CD4-positive, CD25-positive, alpha-beta regulatory T cell (primary cell): ENCODE measurements at regions not wholly inside any gene's neighbourhood (a gene's known extent, or its start where the extent isn't known, plus 50 kb on each side); places are given as distances from the start of the nearest gene placed in this dataset.
"Not testable (repeated sequence)": the region's sequence is repeated elsewhere in the genome, so short reads cannot be mapped to it uniquely, and the experiment has no call there.

Experiments
- ATAC-seq, 2 donors: fragments of 150-1000 bp; cut with Tn5 transposase; one replicate each; pipeline ENCODE4 v1.10.0; 2021; ENCODE audit warnings: low read depth in 2 of 2, moderate number of reproducible peaks in 2 of 2, moderate library complexity in 1 of 2
- DNase-seq, 3 donors: peaks; one replicate each; pipeline versions ENCODE4 v3.0.0 to v3.0.0-alpha.2; 2012 to 2022; ENCODE audit warnings: mixed read lengths in 1 of 3
- H3K27ac ChIP-seq: one replicate; pipeline ENCODE4 v1.7.0; 2013; ENCODE audit warnings: mild to moderate bottlenecking, low read length; ENCODE audit not compliant: insufficient read depth, poor library complexity, severe bottlenecking
- H3K27me3 ChIP-seq: one replicate; pipeline ENCODE4 v1.7.0; 2013; ENCODE audit warnings: low read length; ENCODE audit not compliant: control insufficient read depth, insufficient read depth
- H3K36me3 ChIP-seq: one replicate; pipeline ENCODE4 v1.7.0; 2013; ENCODE audit warnings: mild to moderate bottlenecking, low read length, moderate library complexity; ENCODE audit not compliant: control insufficient read depth, insufficient read depth
- H3K4me1 ChIP-seq: 2 replicates; pipeline ENCODE4 v1.7.0; 2013; ENCODE audit warnings: mild to moderate bottlenecking, low read length; ENCODE audit not compliant: insufficient read depth, control insufficient read depth, poor library complexity, severe bottlenecking
- H3K4me3 ChIP-seq: one replicate; pipeline ENCODE4 v1.7.0; 2013; ENCODE audit warnings: low read depth, mild to moderate bottlenecking, low read length, moderate library complexity
- H3K9me3 ChIP-seq, 2 experiments: 1 replicate in 1 of 2; 2 replicates in 1 of 2; pipeline ENCODE4 v1.7.0; 2013; ENCODE audit warnings: low read length in 2 of 2, mild to moderate bottlenecking in 1 of 2, moderate library complexity in 1 of 2; ENCODE audit not compliant: control insufficient read depth in 2 of 2
- H3K27ac Mint-ChIP-seq, 3 donors: one replicate each; pipeline ENCODE4 v1.8.0; 2020 to 2022; ENCODE audit warnings: mild to moderate bottlenecking in 3 of 3, mixed read lengths in 3 of 3, moderate library complexity in 2 of 3
- H3K27me3 Mint-ChIP-seq: one replicate; pipeline ENCODE4 v1.8.0; 2022; ENCODE audit warnings: mild to moderate bottlenecking, mixed read lengths
- H3K36me3 Mint-ChIP-seq: one replicate; pipeline ENCODE4 v1.8.0; 2020; ENCODE audit warnings: mixed read lengths
- H3K4me1 Mint-ChIP-seq, 4 donors: one replicate each; pipeline ENCODE4 v1.8.0; 2020 to 2022; ENCODE audit warnings: mixed read lengths in 4 of 4, mild to moderate bottlenecking in 1 of 4
- H3K4me3 Mint-ChIP-seq, 4 donors: one replicate each; pipeline ENCODE4 v1.8.0; 2020 to 2022; ENCODE audit warnings: mild to moderate bottlenecking in 4 of 4, mixed read lengths in 4 of 4, moderate library complexity in 3 of 4
- H3K9me3 Mint-ChIP-seq, 7 donors: one replicate each; pipeline ENCODE4 v1.8.0; 2020 to 2022; ENCODE audit warnings: mixed read lengths in 7 of 7, mild to moderate bottlenecking in 3 of 7, moderate library complexity in 2 of 7

DNA sequence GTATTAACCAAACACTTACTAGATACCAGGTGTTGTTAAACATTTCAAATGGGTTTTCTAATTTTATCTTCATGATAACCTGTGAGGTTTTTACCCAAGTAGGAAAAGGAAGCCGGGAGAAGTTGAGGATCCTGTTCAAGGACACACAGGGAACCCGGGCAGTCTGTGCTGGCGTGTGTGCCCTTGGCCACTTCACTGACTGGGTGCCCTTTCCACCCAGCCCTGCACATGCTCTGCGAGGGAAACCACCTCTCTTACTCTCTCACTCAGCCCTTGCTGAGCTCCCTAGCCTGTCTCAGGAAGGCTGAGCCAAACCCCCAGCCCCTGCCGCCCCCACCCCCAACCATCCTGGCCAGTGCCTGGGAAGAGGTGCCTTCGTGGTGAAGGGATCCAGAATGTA, 51.8 kb downstream of the TEX44 start:
- peak overlapping the region in 1 of 4 donors; percentile 44 for H3K4me3 Mint-ChIP-seq
- no peaks in the 10 kb centered on the region for H3K36me3 Mint-ChIP-seq
- peak overlapping the region in 1 of 3 donors; percentile 73 for H3K27ac Mint-ChIP-seq
- no peak overlapping the region for H3K4me3 ChIP-seq
- H3K9me3 Mint-ChIP-seq, result no peaks in the 10 kb centered on the region
- DNase-seq (no peak), ATAC-seq (no peak)
- H3K27me3 Mint-ChIP-seq, result peaks cover 5% of the 10 kb centered on the region
- H3K36me3 ChIP-seq, result no peaks in the 10 kb centered on the region
- peaks cover 5 to 12% (median 5%) of the 10 kb centered on the region in 4 donors for H3K4me1 Mint-ChIP-seq
- H3K27ac ChIP-seq, result no peak overlapping the region
- H3K4me1 ChIP-seq, result peaks cover 10% of the 10 kb centered on the region
- no peaks in the 10 kb centered on the region for H3K27me3 ChIP-seq
- H3K9me3 ChIP-seq, result no peaks in the 10 kb centered on the region

DNA sequence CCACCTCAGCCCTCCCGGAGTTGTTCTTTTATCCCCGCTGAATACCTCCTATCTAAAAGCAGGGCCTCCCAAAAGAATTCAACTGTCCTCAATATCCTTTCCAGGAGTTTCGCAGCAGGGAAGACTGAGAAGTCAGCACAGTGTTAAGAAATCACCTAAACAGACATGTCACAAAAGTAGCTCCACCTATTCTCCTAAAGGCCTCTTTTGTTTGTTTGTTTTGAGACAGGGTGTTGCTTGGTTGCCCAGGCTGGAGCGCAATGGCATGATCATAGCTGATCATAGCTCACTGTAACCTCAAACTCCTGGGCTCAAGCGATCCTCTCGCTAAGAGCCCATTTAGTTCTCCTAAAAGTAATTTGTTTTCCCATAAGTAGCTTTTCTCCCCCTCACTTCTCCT, 53.8 kb downstream of the TEX44 start:
- no peaks in the 10 kb centered on the region for H3K9me3 Mint-ChIP-seq
- H3K27ac Mint-ChIP-seq, result peak overlapping the region in 1 of 3 donors; percentile 72
- Histone ChIP-seq H3K27me3 (no peaks in the 10 kb centered on the region), H3K4me1 (peaks cover 10% of the 10 kb centered on the region), H3K36me3 (no peaks in the 10 kb centered on the region), H3K4me3 (no peak overlapping the region), H3K9me3 (no peaks in the 10 kb centered on the region), H3K27ac (no peak overlapping the region)
- ATAC-seq (no peak), DNase-seq (no peak)
- H3K4me1 Mint-ChIP-seq, result peaks cover 0 to 12% (median 5%) of the 10 kb centered on the region in 4 donors
- no peak overlapping the region for H3K4me3 Mint-ChIP-seq
- no peaks in the 10 kb centered on the region for H3K36me3 Mint-ChIP-seq
- peaks cover 5% of the 10 kb centered on the region for H3K27me3 Mint-ChIP-seq

DNA sequence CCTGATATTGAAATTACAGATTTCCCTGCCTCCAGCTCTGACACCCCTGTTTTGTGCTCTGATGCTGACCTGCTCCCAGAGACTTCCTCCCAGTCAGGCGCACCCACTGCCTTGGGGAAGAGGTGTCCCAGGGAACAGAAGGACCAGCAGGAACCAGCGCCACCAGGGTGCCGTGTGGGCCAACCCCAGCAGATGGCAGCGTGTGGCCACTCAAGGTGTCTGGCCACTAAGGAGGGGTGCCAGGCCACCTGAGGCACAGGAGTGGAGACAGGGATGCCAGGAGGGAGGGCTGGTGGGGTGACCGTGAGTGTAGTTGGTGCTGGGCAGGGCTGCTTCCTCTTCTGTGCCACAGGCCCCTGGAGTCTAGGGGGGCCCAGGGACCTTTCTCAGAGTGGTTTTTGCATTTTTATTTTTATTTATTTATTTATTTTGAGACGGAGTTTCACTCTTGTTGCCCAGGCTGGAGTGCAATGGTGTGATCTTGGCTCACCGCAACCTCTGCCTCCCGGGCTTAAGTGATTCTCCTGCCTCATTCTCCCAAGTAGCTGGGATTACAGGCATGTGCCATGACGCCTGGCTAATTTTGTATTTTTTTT, 56.0 kb downstream of the TEX44 start:
- Mint-ChIP-seq H3K9me3 (no peaks in the 10 kb centered on the region), H3K27ac (no peak overlapping the region), H3K4me3 (no peak overlapping the region), H3K4me1 (peaks cover 0 to 5% (median 2%) of the 10 kb centered on the region in 4 donors), H3K27me3 (peaks cover 5% of the 10 kb centered on the region), H3K36me3 (no peaks in the 10 kb centered on the region)
- H3K9me3 ChIP-seq, result no peaks in the 10 kb centered on the region
- no peaks in the 10 kb centered on the region for H3K36me3 ChIP-seq
- ATAC-seq (peak; percentile 67 to 78), DNase-seq (peak; percentile 37 to 62 (median 38))
- H3K4me1 ChIP-seq, result no peaks in the 10 kb centered on the region
- no peak overlapping the region for H3K4me3 ChIP-seq
- no peaks in the 10 kb centered on the region for H3K27me3 ChIP-seq
- no peak overlapping the region for H3K27ac ChIP-seq

DNA sequence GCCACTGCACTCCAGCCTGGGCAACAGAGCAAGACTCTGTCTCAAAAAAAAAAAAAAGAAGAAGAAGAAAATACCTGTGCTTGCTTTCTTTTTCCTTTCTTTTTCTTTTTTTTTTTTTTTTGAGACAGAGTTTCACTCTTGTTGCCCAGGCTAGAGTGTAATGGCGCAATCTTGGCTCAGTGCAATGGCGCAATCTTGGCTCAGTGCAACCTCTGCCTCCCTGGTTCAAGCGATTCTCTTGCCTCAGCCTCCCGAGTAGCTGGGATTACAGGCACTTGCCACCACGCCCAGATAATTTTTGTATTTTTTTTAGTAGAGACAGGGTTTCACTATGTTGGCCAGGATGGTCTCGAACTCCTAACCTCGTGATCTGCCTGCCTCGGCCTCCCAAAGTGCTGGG, 56.8 kb upstream of the PTMA start:
- DNase-seq, H3K9me3 ChIP-seq, H3K27me3 Mint-ChIP-seq, H3K4me3 Mint-ChIP-seq, H3K4me1 ChIP-seq, H3K36me3 ChIP-seq, H3K4me1 Mint-ChIP-seq, ATAC-seq, H3K36me3 Mint-ChIP-seq, H3K27ac Mint-ChIP-seq, H3K9me3 Mint-ChIP-seq, H3K27me3 ChIP-seq, H3K4me3 ChIP-seq, H3K27ac ChIP-seq: not testable (repeated sequence)

- H3K27me3 ChIP-seq, result no peaks in the 10 kb centered on the region
- Mint-ChIP-seq H3K4me1 (peaks cover 0 to 10% (median 0%) of the 10 kb centered on the region in 4 donors), H3K27ac (peak overlapping the region in 1 of 3 donors; percentile 34), H3K36me3 (no peaks in the 10 kb centered on the region), H3K9me3 (peaks cover 0 to 2% (median 0%) of the 10 kb centered on the region in 7 donors), H3K4me3 (no peak overlapping the region), H3K27me3 (peaks cover 4% of the 10 kb centered on the region)
- no peaks in the 10 kb centered on the region for H3K36me3 ChIP-seq
- no peaks in the 10 kb centered on the region for H3K9me3 ChIP-seq
- no peak for ATAC-seq
- DNase-seq, result no peak
- H3K4me3 ChIP-seq, result no peak overlapping the region
- H3K27ac ChIP-seq, result no peak overlapping the region
- no peaks in the 10 kb centered on the region for H3K4me1 ChIP-seq
Observed at GRCh38 chr2:231655488-231655887, 52.8 kb upstream of the PTMA start.

GRCh38 chr2:231655894-231656293, 52.4 kb upstream of the PTMA start:
- no peak overlapping the region for H3K4me3 ChIP-seq
- DNase-seq (no peak), ATAC-seq (no peak)
- no peaks in the 10 kb centered on the region for H3K9me3 ChIP-seq
- H3K27ac Mint-ChIP-seq, result peak overlapping the region in 1 of 3 donors; percentile 34
- H3K9me3 Mint-ChIP-seq, result peaks cover 0 to 2% (median 0%) of the 10 kb centered on the region in 7 donors
- H3K4me1 Mint-ChIP-seq, result peaks cover 0 to 10% (median 1%) of the 10 kb centered on the region in 4 donors
- no peaks in the 10 kb centered on the region for H3K36me3 ChIP-seq
- no peak overlapping the region for H3K27ac ChIP-seq
- H3K27me3 ChIP-seq, result no peaks in the 10 kb centered on the region
- peaks cover 2% of the 10 kb centered on the region for H3K4me1 ChIP-seq
- peaks cover 4% of the 10 kb centered on the region for H3K27me3 Mint-ChIP-seq
- no peaks in the 10 kb centered on the region for H3K36me3 Mint-ChIP-seq
- no peak overlapping the region for H3K4me3 Mint-ChIP-seq
